HCT116 (cell line): ENCODE measurements at regions not wholly inside any gene's neighbourhood (a gene's known extent, or its start where the extent isn't known, plus 50 kb on each side); places are given as distances from the start of the nearest gene placed in this dataset.
A peak's percentile ranks its signal among the peaks of the same experiment; 100 is the strongest.

Experiments
- CEBPB ChIP-seq: IDR thresholded peaks from 2 replicates; pipeline ENCODE4 v1.6.1; 2012; ENCODE audit warnings: low read depth
- CTCF ChIP-seq, 3 experiments: fragments of 200-600 bp in 1 of 3; sonication (generic) in 1 of 3; IDR thresholded peaks in 2 of 3; conservative IDR thresholded peaks in 1 of 3; 2 replicates each; pipeline ENCODE4 v1.5.1; 2012 to 2017; ENCODE audit warnings: low read depth in 2 of 3, low read length in 2 of 3, antibody characterized with exemption in 1 of 3, borderline replicate concordance in 1 of 3, control low read depth in 1 of 3, mild to moderate bottlenecking in 1 of 3, mixed read lengths in 1 of 3, mixed run types in 1 of 3, moderate library complexity in 1 of 3; ENCODE audit not compliant: insufficient read depth in 1 of 3
- EZH2 ChIP-seq: fragments of 200-600 bp; sonication (generic); IDR thresholded peaks from 2 replicates; pipeline ENCODE4 v1.6.1; 2017; ENCODE audit warnings: antibody characterized with exemption, mixed run types
- EZH2phosphoT487 ChIP-seq: fragments of 200-600 bp; IDR thresholded peaks from 2 replicates; pipeline ENCODE4 v1.6.1; 2018; ENCODE audit warnings: antibody characterized with exemption, borderline replicate concordance
- JUND ChIP-seq: IDR thresholded peaks from 2 replicates; pipeline ENCODE4 v1.6.1; 2012
- MAX ChIP-seq: IDR thresholded peaks from 2 replicates; pipeline ENCODE4 v1.6.1; 2012
- POLR2AphosphoS5 ChIP-seq: IDR thresholded peaks from 2 replicates; pipeline ENCODE4 v1.6.1; 2011; ENCODE audit warnings: mild to moderate bottlenecking, low read depth, low read length, moderate library complexity
- TCF7L2 ChIP-seq: IDR thresholded peaks from 2 replicates; pipeline ENCODE4 v1.7.0; 2011; ENCODE audit warnings: borderline replicate concordance, inconsistent platforms; ENCODE audit not compliant: insufficient read depth, insufficient read length; ENCODE audit errors: extremely low read depth

- peak; percentile 77 to 88 (median 80); a peak in 5 of 6 replicates for TF ChIP-seq CTCF (IDR thresholded peaks at IDR 0.05 in 2 of 3, conservative IDR thresholded peaks at IDR 0.05 in 1 of 3; ENCODE audit: borderline replicate concordance in 1 of 3, insufficient read depth in 1 of 3, low read depth in 2 of 3, low read length in 2 of 3)
- no peak for TF ChIP-seq EZH2
- no peak for TF ChIP-seq MAX
- TF ChIP-seq TCF7L2: no peak
- no peak for TF ChIP-seq POLR2AphosphoS5
- no peak for TF ChIP-seq EZH2phosphoT487
- no peak for TF ChIP-seq JUND
- TF ChIP-seq CEBPB: no peak
Measured at GRCh38 chr10:91694170-91694794, 61.4 kb upstream of the PPP1R3C start.
